ENCODE measurements at regions not wholly inside any gene's neighbourhood (a gene's known extent, or its start where the extent isn't known, plus 50 kb on each side); places are given as distances from the start of the nearest gene placed in this dataset.

- in situ Hi-C loops (cut with MboI; ENCODE audit: low pct_ligation_motif_present in 1 of 4, low pct_unique_long_range_greater_than_20kb in 1 of 4, low sequenced_read_pairs in 3 of 4), result loop anchor here in 1 of 4 donors (25.0 kb wide), 1 partner anchor 98 kb away; the partner anchor contains the start of gene ZNF385D
- H3K27me3 ChIP-seq, result no peaks in the 10 kb centered on the region
- intact Hi-C loops (cut with DNase I; ENCODE audit: low total_unique reads), result no loop called here
- no peaks in the 10 kb centered on the region for H3K36me3 ChIP-seq
- TF ChIP-seq, protein P1, sequence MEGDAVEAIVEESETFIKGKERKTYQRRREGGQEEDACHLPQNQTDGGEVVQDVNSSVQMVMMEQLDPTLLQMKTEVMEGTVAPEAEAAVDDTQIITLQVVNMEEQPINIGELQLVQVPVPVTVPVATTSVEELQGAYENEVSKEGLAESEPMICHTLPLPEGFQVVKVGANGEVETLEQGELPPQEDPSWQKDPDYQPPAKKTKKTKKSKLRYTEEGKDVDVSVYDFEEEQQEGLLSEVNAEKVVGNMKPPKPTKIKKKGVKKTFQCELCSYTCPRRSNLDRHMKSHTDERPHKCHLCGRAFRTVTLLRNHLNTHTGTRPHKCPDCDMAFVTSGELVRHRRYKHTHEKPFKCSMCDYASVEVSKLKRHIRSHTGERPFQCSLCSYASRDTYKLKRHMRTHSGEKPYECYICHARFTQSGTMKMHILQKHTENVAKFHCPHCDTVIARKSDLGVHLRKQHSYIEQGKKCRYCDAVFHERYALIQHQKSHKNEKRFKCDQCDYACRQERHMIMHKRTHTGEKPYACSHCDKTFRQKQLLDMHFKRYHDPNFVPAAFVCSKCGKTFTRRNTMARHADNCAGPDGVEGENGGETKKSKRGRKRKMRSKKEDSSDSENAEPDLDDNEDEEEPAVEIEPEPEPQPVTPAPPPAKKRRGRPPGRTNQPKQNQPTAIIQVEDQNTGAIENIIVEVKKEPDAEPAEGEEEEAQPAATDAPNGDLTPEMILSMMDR (IDR thresholded peaks at IDR 0.05), result no peak
- TF ChIP-seq POLR2A (IDR thresholded peaks at IDR 0.05) (no peak), POLR2AphosphoS5 (IDR thresholded peaks at IDR 0.05) (no peak), EP300 (IDR thresholded peaks at IDR 0.05; ENCODE audit: low read depth) (no peak)
- WGBS, 2 donors (ENCODE audit: low coverage in 1 of 2), result 54 to 60% methylated on average over 1 of the region's 1 CpG
- DNase-seq, result no peak
- H3K4me3 ChIP-seq, result no peak overlapping the region
- peaks cover 0 to 3% of the 10 kb centered on the region in 2 donors for H3K9me3 ChIP-seq
- H3K27ac ChIP-seq, result no peak overlapping the region
- H3K4me1 ChIP-seq, result no peaks in the 10 kb centered on the region
Measured at GRCh38 chr3:21860082-21860475, 109.1 kb upstream of the ZNF385D start.

DNA sequence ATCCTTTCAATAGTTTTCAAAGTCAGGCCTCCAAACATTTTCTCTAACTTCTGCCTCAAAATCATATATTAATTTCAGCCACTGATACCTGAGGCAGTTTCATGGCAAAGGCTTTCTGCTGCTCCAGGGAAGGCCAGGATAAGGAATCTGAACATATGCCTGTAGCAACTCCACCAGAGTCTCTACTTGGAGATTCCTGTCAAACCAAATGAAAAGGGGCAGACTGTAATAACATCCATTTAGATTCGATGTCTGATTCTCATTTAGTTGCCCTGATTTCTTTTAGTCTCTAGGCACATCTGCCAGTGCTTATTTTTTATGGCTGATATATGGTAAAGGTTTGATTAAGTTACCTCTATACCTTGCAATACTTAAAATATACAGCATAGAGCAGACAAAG, 109.6 kb upstream of the ZNF385D start:
- no peak for TF ChIP-seq EP300 (IDR thresholded peaks at IDR 0.05; ENCODE audit: low read depth)
- TF ChIP-seq, protein P1 (IDR thresholded peaks at IDR 0.05), result no peak
- intact Hi-C loops (cut with DNase I; ENCODE audit: low total_unique reads) (no loop called here), in situ Hi-C loops (cut with MboI; ENCODE audit: low pct_ligation_motif_present in 1 of 4, low pct_unique_long_range_greater_than_20kb in 1 of 4, low sequenced_read_pairs in 3 of 4) (loop anchor here in 1 of 4 donors (25.0 kb wide), 1 partner anchor 98 kb away; the partner anchor contains the start of gene ZNF385D)
- no peak for DNase-seq
- WGBS, 2 donors (ENCODE audit: low coverage in 1 of 2), result 52 to 75% methylated on average over 1 of the region's 1 CpG
- peaks cover 0 to 3% of the 10 kb centered on the region in 2 donors for H3K9me3 ChIP-seq
- H3K4me1 ChIP-seq, result no peaks in the 10 kb centered on the region
- H3K4me3 ChIP-seq, result no peak overlapping the region
- H3K27ac ChIP-seq, result no peak overlapping the region
- H3K27me3 ChIP-seq, result no peaks in the 10 kb centered on the region
- H3K36me3 ChIP-seq, result no peaks in the 10 kb centered on the region

DNA sequence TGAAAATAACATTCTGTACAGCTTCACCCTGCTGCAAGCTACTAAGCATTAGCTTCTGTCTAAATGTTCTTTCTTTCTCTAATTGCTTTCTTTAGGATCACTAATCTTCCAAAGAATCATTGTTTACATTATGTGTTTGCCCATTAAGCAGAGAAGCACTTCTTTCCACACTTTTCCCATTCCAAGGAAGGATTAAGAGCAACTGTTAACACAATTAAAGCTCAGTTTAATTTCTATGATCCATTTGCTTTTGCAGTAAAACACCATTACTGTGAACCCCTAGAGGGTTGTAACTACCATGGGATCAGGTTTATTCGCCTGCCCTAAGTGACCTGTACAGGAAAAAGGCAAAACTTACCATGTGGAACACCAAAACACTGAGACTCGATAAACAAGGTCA, 125.8 kb upstream of the ZNF385D start:
- no peaks in the 10 kb centered on the region for H3K27me3 ChIP-seq
- H3K9me3 ChIP-seq, result peaks cover 0 to 13% of the 10 kb centered on the region in 2 donors
- TF ChIP-seq POLR2A (IDR thresholded peaks at IDR 0.05), result no peak
- TF ChIP-seq, protein P1 (IDR thresholded peaks at IDR 0.05), result no peak
- TF ChIP-seq EP300 (IDR thresholded peaks at IDR 0.05; ENCODE audit: low read depth), result no peak
- TF ChIP-seq POLR2AphosphoS5 (IDR thresholded peaks at IDR 0.05), result no peak
- no peak overlapping the region for H3K4me3 ChIP-seq
- H3K36me3 ChIP-seq, result no peaks in the 10 kb centered on the region
- no peak overlapping the region for H3K27ac ChIP-seq
- no peak for DNase-seq
- WGBS, 2 donors (ENCODE audit: low coverage in 1 of 2), result 59 to 70% methylated on average over 2 of the region's 2 CpGs
- in situ Hi-C loops (cut with MboI; ENCODE audit: low pct_ligation_motif_present in 1 of 4, low pct_unique_long_range_greater_than_20kb in 1 of 4, low sequenced_read_pairs in 3 of 4), result no loop called here
- intact Hi-C loops (cut with DNase I; ENCODE audit: low total_unique reads), result no loop called here
- no peaks in the 10 kb centered on the region for H3K4me1 ChIP-seq

DNA sequence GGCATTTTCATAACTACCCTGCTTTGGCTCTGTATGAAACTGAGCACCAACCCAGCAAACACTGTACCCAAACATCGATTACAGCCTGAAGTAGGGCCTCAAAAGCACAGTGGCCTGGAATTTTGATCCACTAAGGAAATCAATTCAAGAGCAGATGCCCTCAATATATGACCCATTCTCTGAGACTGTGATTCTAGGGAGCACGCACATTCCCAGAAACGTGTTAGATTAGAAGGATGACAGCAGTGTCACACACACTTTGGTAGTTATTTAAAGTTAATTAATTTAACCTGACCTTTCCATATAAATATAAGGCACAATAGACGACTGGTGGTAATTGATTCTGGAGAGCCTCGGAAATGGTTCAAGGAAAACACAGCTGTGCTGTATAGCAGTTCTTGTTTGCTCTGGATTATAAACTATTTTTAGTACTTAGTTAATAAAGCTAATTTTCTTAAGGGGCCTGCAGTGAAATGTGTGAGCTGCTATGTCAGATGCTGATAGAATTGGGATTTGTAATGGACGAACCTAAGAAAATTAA, 126.3 kb upstream of the ZNF385D start:
- Histone ChIP-seq H3K36me3 (no peaks in the 10 kb centered on the region), H3K9me3 (peaks cover 0 to 13% of the 10 kb centered on the region in 2 donors), H3K27ac (no peak overlapping the region), H3K4me1 (no peaks in the 10 kb centered on the region), H3K4me3 (no peak overlapping the region), H3K27me3 (no peaks in the 10 kb centered on the region)
- in situ Hi-C loops (cut with MboI; ENCODE audit: low pct_ligation_motif_present in 1 of 4, low pct_unique_long_range_greater_than_20kb in 1 of 4, low sequenced_read_pairs in 3 of 4), result no loop called here
- intact Hi-C loops (cut with DNase I; ENCODE audit: low total_unique reads), result no loop called here
- no peak for TF ChIP-seq POLR2AphosphoS5 (IDR thresholded peaks at IDR 0.05)
- TF ChIP-seq, protein P1 (IDR thresholded peaks at IDR 0.05), result no peak
- TF ChIP-seq POLR2A (IDR thresholded peaks at IDR 0.05), result no peak
- TF ChIP-seq EP300 (IDR thresholded peaks at IDR 0.05; ENCODE audit: low read depth), result no peak
- no peak for DNase-seq
- WGBS, 2 donors (ENCODE audit: low coverage in 1 of 2), result 60 to 75% methylated on average over 4 to 6 of the region's 6 CpGs
